ENCODE measurements at regions not wholly inside any gene's neighbourhood (a gene's known extent, or its start where the extent isn't known, plus 50 kb on each side); places are given as distances from the start of the nearest gene placed in this dataset.
"Not testable (repeated sequence)": the region's sequence is repeated elsewhere in the genome, so short reads cannot be mapped to it uniquely, and the experiment has no call there.

GRCh38 chr6:155630085-155630484, 174.4 kb upstream of the NOX3 start:
- Histone ChIP-seq H3K27ac (no peak overlapping the region), H3K4me1 (no peaks in the 10 kb centered on the region), H3K36me3 (no peaks in the 10 kb centered on the region), H3K9me3 (no peaks in the 10 kb centered on the region), H3K27me3 (no peaks in the 10 kb centered on the region), H3K4me3 (no peak overlapping the region)
- no peak for TF ChIP-seq CTCF (IDR thresholded peaks at IDR 0.05)
- DNase-seq (ENCODE audit: low spot score in 2 of 2) = no peak
- intact Hi-C loops (cut with DNase I) = no loop called here

GRCh38 chr6:155629652-155630051, 174.0 kb upstream of the NOX3 start:
- H3K9me3 ChIP-seq = no peaks in the 10 kb centered on the region
- H3K4me3 ChIP-seq = no peak overlapping the region
- no peak overlapping the region for H3K27ac ChIP-seq
- H3K27me3 ChIP-seq = no peaks in the 10 kb centered on the region
- no peak for DNase-seq (ENCODE audit: low spot score in 2 of 2)
- intact Hi-C loops (cut with DNase I) = no loop called here
- no peak for TF ChIP-seq CTCF (IDR thresholded peaks at IDR 0.05)
- H3K4me1 ChIP-seq = no peaks in the 10 kb centered on the region
- H3K36me3 ChIP-seq = no peaks in the 10 kb centered on the region

- no peak for TF ChIP-seq CTCF (IDR thresholded peaks at IDR 0.05)
Observed at GRCh38 chr6:155628306-155628705, 172.7 kb upstream of the NOX3 start.

GRCh38 chr6:155627722-155628212, 172.1 kb upstream of the NOX3 start:
- H3K27ac ChIP-seq; H3K4me3 ChIP-seq; H3K9me3 ChIP-seq; H3K27me3 ChIP-seq; intact Hi-C loops (cut with DNase I); H3K36me3 ChIP-seq; DNase-seq (ENCODE audit: low spot score in 2 of 2); H3K4me1 ChIP-seq: not testable (repeated sequence)

More at GRCh38 chr6:155628306-155628705, 172.7 kb upstream of the NOX3 start:
- Histone ChIP-seq H3K9me3 (no peaks in the 10 kb centered on the region), H3K4me1 (no peaks in the 10 kb centered on the region), H3K36me3 (no peaks in the 10 kb centered on the region), H3K27me3 (no peaks in the 10 kb centered on the region), H3K27ac (no peak overlapping the region), H3K4me3 (no peak overlapping the region)
- intact Hi-C loops (cut with DNase I) = no loop called here
- DNase-seq (ENCODE audit: low spot score in 2 of 2) = no peak

GRCh38 chr6:155623450-155624178, 168.0 kb upstream of the NOX3 start:
- intact Hi-C loops (cut with DNase I) = no loop called here
- no peaks in the 10 kb centered on the region for H3K9me3 ChIP-seq

More at GRCh38 chr6:155623450-155624178, 168.0 kb upstream of the NOX3 start:
- H3K27me3 ChIP-seq = no peaks in the 10 kb centered on the region
- H3K27ac ChIP-seq = no peak overlapping the region
- TF ChIP-seq CTCF (IDR thresholded peaks at IDR 0.05) = no peak
- no peak for DNase-seq (ENCODE audit: low spot score in 2 of 2)
- no peak overlapping the region for H3K4me3 ChIP-seq
- H3K4me1 ChIP-seq = no peaks in the 10 kb centered on the region
- H3K36me3 ChIP-seq = no peaks in the 10 kb centered on the region

Measured in ascending aorta (tissue), 2 donors.